Naive thymus-derived CD4-positive, alpha-beta T cell (primary cell): ENCODE measurements at regions not wholly inside any gene's neighbourhood (a gene's known extent, or its start where the extent isn't known, plus 50 kb on each side); places are given as distances from the start of the nearest gene placed in this dataset.

Source experiments
- ATAC-seq: fragments of 150-1000 bp; cut with Tn5 transposase; 2 replicates; pipeline ENCODE4 v1.10.0; 2021; ENCODE audit warnings: mild to moderate bottlenecking, moderate library complexity
- CTCF ChIA-PET: fragments of 350-600 bp; sonication (Branson Sonifier 250); formaldehyde crosslinking; loops from one replicate; lab custom pipeline; 2021; ENCODE audit warnings: antibody characterized with exemption; lab: Charles Lee
- POLR2A ChIA-PET: fragments of 350-600 bp; sonication (Branson Sonifier 250); formaldehyde crosslinking; loops from one replicate; lab custom pipeline; 2021; ENCODE audit warnings: antibody characterized with exemption, inconsistent platforms; lab: Charles Lee
- DNase-seq, 9 donors: peaks; one replicate each; pipeline versions ENCODE4 v3.0.0 to v3.0.0-alpha.2; 2020 to 2022; ENCODE audit warnings: mixed read lengths in 1 of 9
- H3K27ac ChIP-seq: one replicate; pipeline ENCODE4 v1.7.0; 2013; ENCODE audit warnings: mild to moderate bottlenecking, low read depth, low read length, moderate library complexity
- H3K27me3 ChIP-seq, 2 donors: one replicate each; pipeline ENCODE4 v1.7.0; 2013; ENCODE audit warnings: low read length in 2 of 2, mild to moderate bottlenecking in 2 of 2, moderate library complexity in 2 of 2; ENCODE audit not compliant: control insufficient read depth in 2 of 2, insufficient read depth in 2 of 2
- H3K36me3 ChIP-seq, 3 experiments: 1 replicate in 2 of 3; 2 replicates in 1 of 3; pipeline ENCODE4 v1.7.0; 2013; ENCODE audit warnings: low read length in 3 of 3, mild to moderate bottlenecking in 3 of 3, moderate library complexity in 1 of 3; ENCODE audit not compliant: insufficient read depth in 3 of 3, control insufficient read depth in 2 of 3
- H3K4me1 ChIP-seq, 2 donors: one replicate each; pipeline ENCODE4 v1.7.0; 2013; ENCODE audit warnings: low read length in 2 of 2, mild to moderate bottlenecking in 2 of 2, moderate library complexity in 1 of 2; ENCODE audit not compliant: control insufficient read depth in 2 of 2, insufficient read depth in 2 of 2
- H3K4me3 ChIP-seq: 2 replicates; pipeline ENCODE4 v1.7.0; 2013; ENCODE audit warnings: mild to moderate bottlenecking, low read length
- H3K9me3 ChIP-seq, 3 experiments: 1 replicate in 2 of 3; 2 replicates in 1 of 3; pipeline ENCODE4 v1.7.0; 2013; ENCODE audit warnings: low read length in 3 of 3; ENCODE audit not compliant: control insufficient read depth in 2 of 3
- H3K27ac Mint-ChIP-seq, 9 donors: one replicate each; pipeline ENCODE4 v1.8.0; 2020 to 2022; ENCODE audit warnings: mixed read lengths in 9 of 9, mild to moderate bottlenecking in 8 of 9, moderate library complexity in 5 of 9, inconsistent platforms in 2 of 9
- H3K27me3 Mint-ChIP-seq, 5 donors: one replicate each; pipeline ENCODE4 v1.8.0; 2021 to 2022; ENCODE audit warnings: mixed read lengths in 5 of 5, mild to moderate bottlenecking in 1 of 5
- H3K36me3 Mint-ChIP-seq, 5 donors: one replicate each; pipeline ENCODE4 v1.8.0; 2020 to 2022; ENCODE audit warnings: mixed read lengths in 5 of 5, mild to moderate bottlenecking in 3 of 5, inconsistent platforms in 1 of 5
- H3K4me1 Mint-ChIP-seq, 7 donors: one replicate each; pipeline ENCODE4 v1.8.0; 2020 to 2022; ENCODE audit warnings: mixed read lengths in 7 of 7, mild to moderate bottlenecking in 3 of 7, inconsistent platforms in 1 of 7
- H3K4me3 Mint-ChIP-seq, 10 donors: one replicate each; pipeline ENCODE4 v1.8.0; 2020 to 2022; ENCODE audit warnings: mild to moderate bottlenecking in 10 of 10, mixed read lengths in 10 of 10, moderate library complexity in 6 of 10, inconsistent platforms in 2 of 10
- H3K9me3 Mint-ChIP-seq, 11 donors: one replicate each; pipeline ENCODE4 v1.8.0; 2020 to 2022; ENCODE audit warnings: mixed read lengths in 11 of 11, mild to moderate bottlenecking in 4 of 11, inconsistent platforms in 1 of 11, moderate library complexity in 1 of 11
- intact Hi-C, 2 donors: fragments of 100-400 bp; cut with micrococcal nuclease; formaldehyde crosslinking; loops; one replicate each; pipeline ENCODE4 v1.15.1; 2023

DNA sequence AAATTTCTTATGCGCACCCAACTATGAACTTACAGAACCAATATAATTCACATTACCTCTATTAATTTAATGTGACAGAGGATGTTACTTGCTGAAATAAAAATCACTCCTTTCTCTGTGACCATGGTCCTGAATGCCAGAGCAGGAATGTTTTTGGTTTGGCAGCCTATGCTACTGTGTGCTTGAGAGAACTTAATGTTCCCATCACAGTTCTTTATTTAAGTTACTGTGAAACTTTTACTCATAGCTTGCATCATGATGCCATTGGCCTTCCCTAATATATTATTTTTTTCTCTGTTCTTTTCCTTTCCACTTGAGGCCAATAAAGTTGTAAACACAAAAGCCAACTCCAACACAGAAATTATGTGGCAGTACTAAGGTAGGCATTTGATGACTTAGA, 142.2 kb downstream of the FAM76B start:
- ATAC-seq, result no peak
- CTCF ChIA-PET, result interaction anchor here (1.5 kb wide), 1 partner anchor 38 kb away, joined by 3 read pairs; no protein-coding TSS in a partner anchor
- no peaks in the 10 kb centered on the region for H3K27me3 Mint-ChIP-seq

DNA sequence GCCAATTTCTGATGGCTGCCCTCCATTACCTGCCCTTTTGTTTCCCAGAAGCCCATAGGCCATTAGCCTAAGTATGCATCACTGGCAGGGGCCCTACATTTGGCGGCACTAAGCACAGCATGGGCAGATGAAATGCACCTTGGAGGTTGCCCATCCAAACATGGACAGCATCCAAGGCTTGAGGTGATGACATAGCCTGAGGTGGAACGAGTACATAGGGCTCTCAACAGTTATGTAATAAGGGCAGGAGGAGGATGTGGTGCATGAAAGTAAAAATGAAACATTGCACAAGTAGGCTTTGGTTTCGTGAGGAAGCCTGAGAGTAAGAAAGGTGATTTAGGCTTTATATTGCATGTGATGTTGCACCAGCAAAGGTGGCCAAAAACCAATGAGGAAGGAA, 148.1 kb downstream of the FAM76B start:
- Mint-ChIP-seq H3K4me1 (peaks cover 12 to 29% (median 21%) of the 10 kb centered on the region in 7 donors), H3K9me3 (peaks cover 0 to 22% (median 6%) of the 10 kb centered on the region in 11 donors), H3K36me3 (peaks cover under 1 to 24% (median 11%) of the 10 kb centered on the region in 5 donors), H3K27me3 (no peaks in the 10 kb centered on the region), H3K4me3 (peak overlapping the region in 9 of 10 donors; percentile 30 to 76 (median 71)), H3K27ac (peak overlapping the region; percentile 83 to 97 (median 92))
- H3K36me3 ChIP-seq, result no peaks in the 10 kb centered on the region
- H3K9me3 ChIP-seq, result no peaks in the 10 kb centered on the region
- H3K4me3 ChIP-seq, result no peak overlapping the region
- ChIA-PET CTCF (interaction anchor here (0.6 to 1.0 kb wide), 3 partner anchors 44 to 491 kb away, joined by 3 read pairs; no protein-coding TSS in a partner anchor), POLR2A (interaction anchor here (0.6 to 1.5 kb wide), 6 partner anchors 37 to 412 kb away, joined by 3 to 5 read pairs (median 4); no protein-coding TSS in a partner anchor)
- H3K27me3 ChIP-seq, result no peaks in the 10 kb centered on the region
- DNase-seq (peak in 8 of 9 donors; percentile 31 to 73 (median 58)), ATAC-seq (peak; percentile 85)
- H3K27ac ChIP-seq, result peak overlapping the region; percentile 54
- intact Hi-C loops, result loop anchor here (1.0 to 2.0 kb wide), 5 partner anchors 47 to 410 kb away; partner anchors contain the start of gene SESN3 (in 1 of the 2)
- peaks cover 0 to 21% of the 10 kb centered on the region in 2 donors for H3K4me1 ChIP-seq

More for the DNA sequence above, 142.2 kb downstream of the FAM76B start:
- Histone ChIP-seq H3K27me3 (no peaks in the 10 kb centered on the region), H3K4me1 (peaks cover 0 to 4% of the 10 kb centered on the region in 2 donors), H3K4me3 (no peak overlapping the region), H3K36me3 (no peaks in the 10 kb centered on the region), H3K27ac (no peak overlapping the region), H3K9me3 (no peaks in the 10 kb centered on the region)
- no peak for DNase-seq
- intact Hi-C loops, result no loop called here
- Mint-ChIP-seq H3K27ac (peak overlapping the region in 1 of 9 donors; percentile 75), H3K9me3 (peaks cover 0 to 16% (median 5%) of the 10 kb centered on the region in 11 donors), H3K4me1 (peaks cover 4 to 17% (median 9%) of the 10 kb centered on the region in 7 donors), H3K36me3 (peaks cover 0 to 18% (median 5%) of the 10 kb centered on the region in 5 donors), H3K4me3 (no peak overlapping the region)
- POLR2A ChIA-PET, result interaction anchor here (0.6 to 1.7 kb wide), 3 partner anchors 17 to 416 kb away, joined by 3 to 4 read pairs (median 3); partner anchors contain the start of gene SESN3

DNA sequence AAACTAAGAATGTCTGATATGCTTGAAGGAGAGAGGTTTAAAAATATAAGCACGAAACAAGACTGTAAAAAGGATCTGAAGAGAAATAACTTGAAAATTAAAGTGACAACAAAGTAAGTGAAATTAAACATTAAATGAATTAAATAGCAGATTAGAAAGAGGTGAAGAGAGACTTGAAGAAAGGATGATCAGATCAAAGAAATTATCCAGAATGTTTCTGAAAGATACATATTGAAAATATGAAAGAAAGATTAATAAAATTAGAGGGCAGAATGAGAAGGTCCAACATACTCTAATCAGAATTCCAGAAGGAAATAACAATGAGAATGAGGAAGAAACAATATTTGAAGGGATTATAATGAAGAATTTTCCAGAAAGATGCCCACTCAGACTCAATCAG, 151.1 kb downstream of the FAM76B start:
- Histone ChIP-seq H3K4me3 (no peak overlapping the region), H3K27me3 (no peaks in the 10 kb centered on the region), H3K4me1 (peaks cover 0 to 21% of the 10 kb centered on the region in 2 donors), H3K9me3 (no peaks in the 10 kb centered on the region), H3K36me3 (no peaks in the 10 kb centered on the region), H3K27ac (no peak overlapping the region)
- Mint-ChIP-seq H3K4me3 (no peak overlapping the region), H3K4me1 (peaks cover 10 to 24% (median 21%) of the 10 kb centered on the region in 7 donors), H3K27me3 (no peaks in the 10 kb centered on the region), H3K36me3 (peaks cover 0 to 18% (median 11%) of the 10 kb centered on the region in 5 donors), H3K27ac (no peak overlapping the region), H3K9me3 (peaks cover 0 to 18% (median 4%) of the 10 kb centered on the region in 11 donors)
- ATAC-seq (no peak), DNase-seq (no peak)
- intact Hi-C loops, result no loop called here
- POLR2A ChIA-PET, result no interaction called here
- CTCF ChIA-PET, result no interaction called here

DNA sequence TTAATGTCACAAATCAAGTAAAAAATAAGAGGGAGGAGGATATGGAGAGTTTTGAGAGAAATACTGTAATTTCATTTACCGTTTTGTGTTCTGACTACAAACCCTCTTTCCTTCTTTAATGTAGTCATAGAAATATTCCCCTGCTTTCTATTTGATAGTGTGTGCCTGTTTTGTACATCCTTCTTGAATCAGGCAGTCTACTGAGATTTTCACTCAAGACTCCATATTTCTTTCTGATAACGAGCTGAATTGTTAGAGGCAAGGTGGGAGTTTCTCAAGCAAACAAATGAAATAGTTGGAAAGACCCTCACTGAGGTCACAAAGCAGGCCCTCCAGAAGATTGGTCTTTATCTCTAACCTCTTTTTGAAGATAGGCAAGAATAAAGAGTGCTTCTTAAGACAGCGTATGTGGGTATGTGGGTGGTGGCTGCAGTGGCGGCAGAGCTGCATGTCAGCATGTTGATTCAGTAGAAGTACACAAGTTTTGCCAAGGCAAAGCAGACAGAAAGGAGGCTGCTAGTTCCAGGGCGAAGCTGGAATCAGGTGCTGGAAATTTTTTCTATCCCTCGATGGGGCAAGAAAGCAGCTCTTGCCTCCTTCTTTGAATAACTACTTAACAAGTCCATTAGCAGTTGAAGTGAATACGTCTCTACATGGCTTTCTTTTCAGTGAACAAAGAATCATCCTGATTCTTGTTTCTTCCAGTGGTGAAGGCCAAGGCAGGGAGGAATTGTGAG, 164.2 kb downstream of the FAM76B start:
- peak overlapping the region; percentile 52 for H3K27ac ChIP-seq
- Mint-ChIP-seq H3K4me1 (peaks cover 0 to 11% (median 9%) of the 10 kb centered on the region in 7 donors), H3K9me3 (peaks cover 0 to 16% (median 6%) of the 10 kb centered on the region in 11 donors), H3K27ac (peak overlapping the region in 8 of 9 donors; percentile 22 to 82 (median 70)), H3K4me3 (peak overlapping the region in 5 of 10 donors; percentile 13 to 66 (median 47)), H3K27me3 (peaks cover 0 to 2% (median 0%) of the 10 kb centered on the region in 5 donors), H3K36me3 (peaks cover 0 to 9% (median 0%) of the 10 kb centered on the region in 5 donors)
- ChIA-PET CTCF (no interaction called here), POLR2A (interaction anchor here (0.6 kb wide), 1 partner anchor 369 kb away, joined by 3 read pairs; no protein-coding TSS in a partner anchor)
- no peak overlapping the region for H3K4me3 ChIP-seq
- peak in 1 of 9 donors; percentile 8 for DNase-seq
- no peaks in the 10 kb centered on the region for H3K4me1 ChIP-seq
- no peaks in the 10 kb centered on the region for H3K27me3 ChIP-seq
- H3K36me3 ChIP-seq, result no peaks in the 10 kb centered on the region
- ATAC-seq, result peak; percentile 27
- intact Hi-C loops, result no loop called here
- H3K9me3 ChIP-seq, result peaks cover 0 to 5% (median 0%) of the 10 kb centered on the region in 3 experiments

DNA sequence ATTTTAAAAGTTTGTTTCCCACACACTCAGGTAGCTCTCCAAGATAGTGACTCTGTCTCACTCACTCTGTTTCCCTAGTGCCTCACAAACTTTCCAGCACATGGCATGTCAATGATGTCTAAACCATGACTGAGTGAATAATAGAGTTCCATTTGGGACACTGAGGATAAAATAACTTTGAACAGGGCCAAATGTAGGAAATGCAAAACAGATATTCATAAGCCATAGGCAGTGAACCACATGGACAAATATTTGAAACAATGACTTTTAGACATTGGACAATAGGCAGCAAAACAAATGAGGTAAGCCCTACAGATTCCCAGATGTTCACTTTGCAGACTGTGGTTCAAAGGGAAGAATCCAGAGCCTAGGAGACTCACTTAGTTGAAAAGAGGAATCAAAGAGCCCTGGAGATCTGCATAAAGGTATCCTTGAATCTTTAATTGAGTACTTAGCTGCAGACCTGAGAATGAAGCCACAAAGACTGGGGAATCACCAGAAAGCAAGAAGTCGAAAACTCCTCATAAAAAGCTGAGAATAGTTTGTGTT, 173.3 kb downstream of the FAM76B start:
- CTCF ChIA-PET, result no interaction called here
- DNase-seq (no peak), ATAC-seq (no peak)
- intact Hi-C loops, result no loop called here
- H3K4me1 ChIP-seq, result no peaks in the 10 kb centered on the region
- Mint-ChIP-seq H3K36me3 (peaks cover 7 to 25% (median 16%) of the 10 kb centered on the region in 5 donors), H3K9me3 (peaks cover 6 to 29% (median 17%) of the 10 kb centered on the region in 11 donors), H3K27me3 (no peaks in the 10 kb centered on the region), H3K4me1 (peaks cover 0 to 5% (median 0%) of the 10 kb centered on the region in 7 donors), H3K4me3 (no peak overlapping the region), H3K27ac (peak overlapping the region in 1 of 9 donors; percentile 17)
- peaks cover 0 to 5% (median 4%) of the 10 kb centered on the region in 3 experiments for H3K9me3 ChIP-seq
- no peak overlapping the region for H3K4me3 ChIP-seq
- POLR2A ChIA-PET, result interaction anchor here (0.7 kb wide), 1 partner anchor 39 kb away, joined by 3 read pairs; no protein-coding TSS in a partner anchor
- H3K27ac ChIP-seq, result no peak overlapping the region
- no peaks in the 10 kb centered on the region for H3K27me3 ChIP-seq
- no peaks in the 10 kb centered on the region for H3K36me3 ChIP-seq

DNA sequence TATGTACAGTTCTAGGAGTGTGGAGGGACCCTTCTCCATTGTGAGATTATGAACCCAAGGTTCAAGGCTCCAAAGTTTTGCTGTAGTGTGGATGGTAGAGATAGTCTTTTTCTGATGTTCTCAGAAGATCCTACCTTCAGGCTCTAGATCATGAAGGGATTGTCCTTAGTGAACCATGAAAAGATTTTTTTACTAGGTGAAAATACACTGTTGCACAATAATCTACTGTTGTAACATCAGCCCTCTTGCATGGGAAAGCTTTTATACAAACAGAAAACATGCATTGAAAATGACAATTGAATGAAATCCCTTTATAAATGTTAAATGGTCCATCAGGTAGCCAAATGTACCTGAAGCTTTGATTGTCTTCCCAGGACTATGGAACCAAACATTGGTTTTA, 177.8 kb downstream of the FAM76B start:
- Mint-ChIP-seq H3K36me3 (peaks cover 0 to 6% (median 4%) of the 10 kb centered on the region in 5 donors), H3K9me3 (peaks cover 0 to 13% (median 0%) of the 10 kb centered on the region in 11 donors), H3K27ac (no peak overlapping the region), H3K4me3 (no peak overlapping the region), H3K27me3 (peaks cover 0 to 4% (median 0%) of the 10 kb centered on the region in 5 donors), H3K4me1 (no peaks in the 10 kb centered on the region)
- no peaks in the 10 kb centered on the region for H3K9me3 ChIP-seq
- H3K36me3 ChIP-seq, result no peaks in the 10 kb centered on the region
- no peaks in the 10 kb centered on the region for H3K4me1 ChIP-seq
- no peak for DNase-seq
- H3K4me3 ChIP-seq, result no peak overlapping the region
- ATAC-seq, result no peak
- H3K27me3 ChIP-seq, result no peaks in the 10 kb centered on the region
- intact Hi-C loops, result no loop called here
- ChIA-PET POLR2A (interaction anchor here (0.9 to 1.1 kb wide), 2 partner anchors 12 to 15 kb away, joined by 3 to 4 read pairs; no protein-coding TSS in a partner anchor), CTCF (interaction anchor here (0.8 kb wide), 1 partner anchor 94 kb away, joined by 3 read pairs; no protein-coding TSS in a partner anchor)
- H3K27ac ChIP-seq, result no peak overlapping the region
